ENCODE measurements at regions not wholly inside any gene's neighbourhood (a gene's known extent, or its start where the extent isn't known, plus 50 kb on each side); places are given as distances from the start of the nearest gene placed in this dataset.

DNA sequence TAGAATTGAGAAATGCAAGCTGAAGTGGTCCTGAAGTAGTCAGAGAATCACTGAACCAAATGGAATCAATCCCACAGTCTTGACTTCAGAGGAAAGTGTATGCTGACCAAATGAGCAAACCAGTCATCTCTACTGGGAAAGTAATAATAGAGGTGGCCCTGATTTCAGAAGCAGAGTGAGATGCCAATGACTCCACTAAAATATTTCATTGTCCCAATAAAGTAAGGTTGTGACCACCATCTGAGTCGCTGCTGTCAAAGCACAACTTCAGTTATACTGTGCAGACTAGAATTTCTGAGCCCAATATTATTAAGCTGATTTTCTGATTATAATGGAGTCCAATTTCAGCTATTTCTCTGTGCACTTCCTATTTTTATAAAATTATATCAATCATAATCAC lies 334.4 kb upstream of the THBS1 start:
- TF ChIP-seq, protein P1, sequence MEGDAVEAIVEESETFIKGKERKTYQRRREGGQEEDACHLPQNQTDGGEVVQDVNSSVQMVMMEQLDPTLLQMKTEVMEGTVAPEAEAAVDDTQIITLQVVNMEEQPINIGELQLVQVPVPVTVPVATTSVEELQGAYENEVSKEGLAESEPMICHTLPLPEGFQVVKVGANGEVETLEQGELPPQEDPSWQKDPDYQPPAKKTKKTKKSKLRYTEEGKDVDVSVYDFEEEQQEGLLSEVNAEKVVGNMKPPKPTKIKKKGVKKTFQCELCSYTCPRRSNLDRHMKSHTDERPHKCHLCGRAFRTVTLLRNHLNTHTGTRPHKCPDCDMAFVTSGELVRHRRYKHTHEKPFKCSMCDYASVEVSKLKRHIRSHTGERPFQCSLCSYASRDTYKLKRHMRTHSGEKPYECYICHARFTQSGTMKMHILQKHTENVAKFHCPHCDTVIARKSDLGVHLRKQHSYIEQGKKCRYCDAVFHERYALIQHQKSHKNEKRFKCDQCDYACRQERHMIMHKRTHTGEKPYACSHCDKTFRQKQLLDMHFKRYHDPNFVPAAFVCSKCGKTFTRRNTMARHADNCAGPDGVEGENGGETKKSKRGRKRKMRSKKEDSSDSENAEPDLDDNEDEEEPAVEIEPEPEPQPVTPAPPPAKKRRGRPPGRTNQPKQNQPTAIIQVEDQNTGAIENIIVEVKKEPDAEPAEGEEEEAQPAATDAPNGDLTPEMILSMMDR (IDR thresholded peaks at IDR 0.05), result no peak
- TF ChIP-seq SIN3A (IDR thresholded peaks at IDR 0.05; ENCODE audit: borderline replicate concordance, insufficient read depth, low read depth, low read length) (no peak), POLR2AphosphoS5 (IDR thresholded peaks at IDR 0.05; ENCODE audit: low read depth, low read length) (no peak), REST (IDR thresholded peaks at IDR 0.05; ENCODE audit: insufficient read depth in 1 of 2, low read depth in 2 of 2, low read length in 1 of 2) (no peak), TCF7L2 (IDR thresholded peaks at IDR 0.05; ENCODE audit: low read depth, low read length) (no peak)

Data from Panc1 (cell line).